ENCODE measurements at regions not wholly inside any gene's neighbourhood (a gene's known extent, or its start where the extent isn't known, plus 50 kb on each side); places are given as distances from the start of the nearest gene placed in this dataset.

DNA sequence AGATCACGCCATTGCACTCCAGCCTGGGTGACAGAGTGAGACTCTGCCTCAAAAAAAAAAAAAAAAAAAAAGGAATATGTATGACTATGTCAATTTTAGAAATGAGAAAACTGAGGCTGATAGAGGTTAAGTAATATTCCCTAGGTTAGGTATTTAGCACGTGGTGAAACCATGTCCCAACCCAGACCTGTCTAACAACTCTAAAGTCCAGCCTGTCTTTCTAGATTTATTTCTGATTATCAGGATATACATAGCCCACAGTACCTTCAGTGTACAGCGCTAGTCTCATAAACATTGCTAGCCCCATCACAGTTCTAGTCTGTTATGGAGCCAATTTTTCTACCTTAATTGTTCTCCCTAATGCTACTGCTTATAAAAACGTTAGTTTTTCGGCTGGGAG is 88.4 kb upstream of the RAP2B start:
- intact Hi-C loops (cut with DNase I): no loop called here
- H3K4me3 ChIP-seq: no peak overlapping the region
- no peaks in the 10 kb centered on the region for H3K36me3 ChIP-seq
- TF ChIP-seq, protein P1, sequence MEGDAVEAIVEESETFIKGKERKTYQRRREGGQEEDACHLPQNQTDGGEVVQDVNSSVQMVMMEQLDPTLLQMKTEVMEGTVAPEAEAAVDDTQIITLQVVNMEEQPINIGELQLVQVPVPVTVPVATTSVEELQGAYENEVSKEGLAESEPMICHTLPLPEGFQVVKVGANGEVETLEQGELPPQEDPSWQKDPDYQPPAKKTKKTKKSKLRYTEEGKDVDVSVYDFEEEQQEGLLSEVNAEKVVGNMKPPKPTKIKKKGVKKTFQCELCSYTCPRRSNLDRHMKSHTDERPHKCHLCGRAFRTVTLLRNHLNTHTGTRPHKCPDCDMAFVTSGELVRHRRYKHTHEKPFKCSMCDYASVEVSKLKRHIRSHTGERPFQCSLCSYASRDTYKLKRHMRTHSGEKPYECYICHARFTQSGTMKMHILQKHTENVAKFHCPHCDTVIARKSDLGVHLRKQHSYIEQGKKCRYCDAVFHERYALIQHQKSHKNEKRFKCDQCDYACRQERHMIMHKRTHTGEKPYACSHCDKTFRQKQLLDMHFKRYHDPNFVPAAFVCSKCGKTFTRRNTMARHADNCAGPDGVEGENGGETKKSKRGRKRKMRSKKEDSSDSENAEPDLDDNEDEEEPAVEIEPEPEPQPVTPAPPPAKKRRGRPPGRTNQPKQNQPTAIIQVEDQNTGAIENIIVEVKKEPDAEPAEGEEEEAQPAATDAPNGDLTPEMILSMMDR (IDR thresholded peaks at IDR 0.05): no peak
- no peaks in the 10 kb centered on the region for H3K27me3 ChIP-seq
- no peak for ATAC-seq
- H3K9me3 ChIP-seq: no peaks in the 10 kb centered on the region
- no peak overlapping the region for H3K27ac ChIP-seq
- no peak for FAIRE-seq
- WGBS, 2 donors: 62 to 69% methylated on average over 5 of the region's 5 CpGs
- no peak for DNase-seq
- no peaks in the 10 kb centered on the region for H3K4me1 ChIP-seq

- FAIRE-seq: no peak
These were observed 83.2 kb upstream of the RAP2B start for GRCh38 chr3:153078826-153079225.

DNA sequence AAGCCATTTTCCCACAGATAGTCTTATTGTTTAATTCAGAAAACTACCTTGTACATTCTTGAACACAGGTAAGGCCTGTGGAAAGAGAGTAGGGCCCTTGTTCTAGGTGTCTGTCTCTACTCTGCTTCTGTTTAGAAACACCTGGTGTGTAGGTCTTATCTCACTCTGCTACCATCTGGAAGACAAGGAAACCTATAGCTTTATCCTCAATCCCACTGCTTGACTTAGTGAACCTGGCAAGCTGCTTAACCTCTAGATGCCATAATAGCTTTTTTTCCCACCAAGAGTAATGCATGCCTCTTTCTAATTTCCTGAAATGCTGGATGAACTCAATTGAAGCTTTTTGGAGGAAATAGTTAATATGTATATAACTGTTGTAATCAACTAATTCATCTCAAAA is 82.6 kb upstream of the RAP2B start:
- H3K4me1 ChIP-seq: no peaks in the 10 kb centered on the region
- H3K9me3 ChIP-seq: no peaks in the 10 kb centered on the region
- no peaks in the 10 kb centered on the region for H3K36me3 ChIP-seq
- no peak for ATAC-seq
- H3K27me3 ChIP-seq: no peaks in the 10 kb centered on the region
- no peak overlapping the region for H3K4me3 ChIP-seq
- no peak for FAIRE-seq
- intact Hi-C loops (cut with DNase I): no loop called here
- TF ChIP-seq, protein P1 (IDR thresholded peaks at IDR 0.05): no peak
- H3K27ac ChIP-seq: no peak overlapping the region
- DNase-seq: no peak

More at GRCh38 chr3:153078826-153079225, 83.2 kb upstream of the RAP2B start:
- no peak for DNase-seq
- TF ChIP-seq, protein P1 (IDR thresholded peaks at IDR 0.05): no peak
- 57% methylated on average over 7 of the region's 7 CpGs for WGBS, 2 donors
- no peaks in the 10 kb centered on the region for H3K27me3 ChIP-seq
- intact Hi-C loops (cut with DNase I): no loop called here
- H3K4me3 ChIP-seq: no peak overlapping the region
- H3K9me3 ChIP-seq: no peaks in the 10 kb centered on the region
- H3K4me1 ChIP-seq: no peaks in the 10 kb centered on the region
- H3K36me3 ChIP-seq: no peaks in the 10 kb centered on the region
- no peak overlapping the region for H3K27ac ChIP-seq
- ATAC-seq: no peak

- DNase-seq: no peak
- TF ChIP-seq, protein P1 (IDR thresholded peaks at IDR 0.05): no peak
- WGBS, 2 donors: 83 to 87% methylated on average over 3 of the region's 3 CpGs
- no peak overlapping the region for H3K27ac ChIP-seq
- intact Hi-C loops (cut with DNase I): no loop called here
- H3K4me3 ChIP-seq: no peak overlapping the region
- no peaks in the 10 kb centered on the region for H3K36me3 ChIP-seq
- H3K4me1 ChIP-seq: no peaks in the 10 kb centered on the region
- no peak for ATAC-seq
- H3K27me3 ChIP-seq: no peaks in the 10 kb centered on the region
- FAIRE-seq: no peak
- H3K9me3 ChIP-seq: no peaks in the 10 kb centered on the region
These were observed 81.2 kb upstream of the RAP2B start for GRCh38 chr3:153080778-153081240.

DNA sequence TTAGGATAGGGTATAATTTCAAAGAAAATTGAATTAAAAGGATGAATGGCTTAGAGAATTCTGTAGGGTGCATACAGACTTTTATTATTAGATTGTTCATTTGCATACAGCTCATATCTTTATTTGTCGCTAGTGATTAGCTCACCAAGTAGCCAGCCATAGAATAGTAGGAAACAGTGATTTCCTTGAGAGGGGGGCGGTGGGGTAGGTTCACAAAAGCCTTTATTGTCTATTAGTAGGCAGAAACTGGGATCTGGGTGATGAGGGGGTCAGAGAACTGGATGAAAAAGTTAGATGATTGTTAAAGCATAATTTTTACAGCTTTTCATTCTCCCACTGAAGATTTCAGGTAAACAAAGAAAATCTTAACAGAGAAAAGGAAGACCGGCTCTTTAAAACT is 77.6 kb upstream of the RAP2B start:
- H3K27me3 ChIP-seq: no peaks in the 10 kb centered on the region
- no peak for FAIRE-seq
- TF ChIP-seq, protein P1 (IDR thresholded peaks at IDR 0.05): no peak

More for the DNA sequence above, 77.6 kb upstream of the RAP2B start:
- Histone ChIP-seq H3K4me3 (no peak overlapping the region), H3K4me1 (no peaks in the 10 kb centered on the region), H3K36me3 (no peaks in the 10 kb centered on the region), H3K9me3 (no peaks in the 10 kb centered on the region), H3K27ac (no peak overlapping the region)
- intact Hi-C loops (cut with DNase I): no loop called here
- WGBS, 2 donors: 68 to 78% methylated on average over 3 of the region's 3 CpGs
- DNase-seq: no peak
- ATAC-seq: no peak
